GM23248 (cell line): ENCODE measurements at regions not wholly inside any gene's neighbourhood (a gene's known extent, or its start where the extent isn't known, plus 50 kb on each side); places are given as distances from the start of the nearest gene placed in this dataset.

Source experiments
- EZH2 ChIP-seq: fragments of 200-600 bp; sonication (generic); IDR thresholded peaks from 2 replicates; pipeline ENCODE4 v1.6.1; 2018; ENCODE audit warnings: antibody characterized with exemption, mild to moderate bottlenecking; ENCODE audit not compliant: insufficient read depth, poor library complexity, severe bottlenecking
- EZH2phosphoT487 ChIP-seq: fragments of 200-600 bp; sonication (generic); IDR thresholded peaks from 2 replicates; pipeline ENCODE4 v1.6.1; 2018; ENCODE audit warnings: antibody characterized with exemption, moderate library complexity, mild to moderate bottlenecking, low read depth; ENCODE audit not compliant: insufficient read depth

GRCh38 chr2:177317857-177318256 lies 53.3 kb upstream of the NFE2L2 start:
- TF ChIP-seq EZH2: no peak
- TF ChIP-seq EZH2phosphoT487: no peak
